Lung (tissue), 11 donors: ENCODE measurements at regions not wholly inside any gene's neighbourhood (a gene's known extent, or its start where the extent isn't known, plus 50 kb on each side); places are given as distances from the start of the nearest gene placed in this dataset.

Experiments
- ATAC-seq: fragments of 200-7000 bp; cut with Tn5 transposase; one replicate; pipeline ENCODE4 v1.9.1; 2020; ENCODE audit warnings: moderate number of reproducible peaks; ENCODE audit not compliant: insufficient read depth, low FRiP score
- DNase-seq, 3 donors: peaks; one replicate each; pipeline ENCODE4 v3.0.0-alpha.2; 2013 to 2017
- H3K27ac ChIP-seq, 2 donors: one replicate each; pipeline ENCODE4 v1.5.1; 2013; ENCODE audit warnings: mild to moderate bottlenecking in 2 of 2, moderate library complexity in 2 of 2, control low read depth in 1 of 2, inconsistent platforms in 1 of 2, low read depth in 1 of 2, low read length in 1 of 2
- H3K27me3 ChIP-seq, 3 donors: one replicate each; pipeline ENCODE4 v1.5.1; 2013; ENCODE audit warnings: low read length in 2 of 3; ENCODE audit not compliant: control insufficient read depth in 3 of 3, insufficient read depth in 3 of 3
- H3K36me3 ChIP-seq, 4 donors: one replicate each; pipeline ENCODE4 v1.5.1; 2013; ENCODE audit warnings: low read length in 4 of 4, mild to moderate bottlenecking in 1 of 4, moderate library complexity in 1 of 4; ENCODE audit not compliant: control insufficient read depth in 4 of 4, insufficient read depth in 4 of 4
- H3K4me1 ChIP-seq, 5 donors: one replicate each; pipeline ENCODE4 v1.5.1; 2013; ENCODE audit warnings: low read length in 5 of 5, mild to moderate bottlenecking in 2 of 5, moderate library complexity in 1 of 5; ENCODE audit not compliant: control insufficient read depth in 5 of 5, insufficient read depth in 5 of 5
- H3K4me3 ChIP-seq: one replicate; pipeline ENCODE4 v1.5.1; 2013; ENCODE audit warnings: mild to moderate bottlenecking, control low read depth, moderate library complexity
- H3K9ac ChIP-seq, 2 donors: one replicate each; pipeline ENCODE4 v1.5.1; 2013; ENCODE audit warnings: low read length in 2 of 2, control low read depth in 1 of 2; ENCODE audit not compliant: insufficient read depth in 1 of 2
- H3K9me3 ChIP-seq, 4 donors: one replicate each; pipeline ENCODE4 v1.5.1; 2013; ENCODE audit warnings: low read length in 3 of 4, mild to moderate bottlenecking in 1 of 4, moderate library complexity in 1 of 4; ENCODE audit not compliant: control insufficient read depth in 4 of 4, insufficient read depth in 3 of 4
- WGBS, 2 donors: extraction: QIAGEN DNeasy Blood & Tissue Kit; methylation state at CpG; one replicate each; pipeline ENCODE4 v1.1.7; 2013; 5-methylcytosine and 5-hydroxymethylcytosine counted together
- TF ChIP-seq, protein P1 (sequence below): IDR thresholded peaks from 2 replicates; pipeline ENCODE4 v1.5.1; 2012; ENCODE audit warnings: mild to moderate bottlenecking; ENCODE audit errors: control extremely low read depth, extremely low read depth
- donor health status: control.
- donor health status: control.
- donor health status: Bipolar disorder and iron deficiency.
- donor health status: healthy.
- donor health status: DM: yes; HTN: yes; CAD: no.

DNA sequence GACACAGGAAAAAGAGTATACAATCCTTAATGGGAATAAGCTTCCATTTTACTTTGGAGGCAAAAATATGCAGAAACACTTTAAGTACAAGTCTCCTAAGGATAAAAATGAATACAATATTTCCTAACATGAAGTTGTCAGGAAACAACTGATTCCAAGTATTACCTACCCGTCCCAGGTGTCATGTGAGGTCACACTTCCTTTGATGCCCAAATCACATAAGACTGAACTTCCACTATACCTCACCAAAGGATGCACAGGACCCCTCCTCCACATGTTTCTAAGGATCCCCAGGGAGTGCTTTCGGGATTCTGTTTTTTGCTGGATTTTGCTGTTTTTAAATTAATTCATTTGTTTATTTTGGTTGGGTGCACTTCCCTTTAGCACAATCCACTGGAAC, 438.5 kb upstream of the TCF4 start:
- WGBS, 2 donors: 52 to 73% methylated on average over 2 of the region's 2 CpGs
- Histone ChIP-seq H3K27me3 (no peaks in the 10 kb centered on the region), H3K4me1 (peaks cover 0 to 2% (median 0%) of the 10 kb centered on the region in 5 donors), H3K9ac (no peak overlapping the region), H3K27ac (no peak overlapping the region), H3K9me3 (no peaks in the 10 kb centered on the region), H3K4me3 (no peak overlapping the region), H3K36me3 (no peaks in the 10 kb centered on the region)
- DNase-seq (no peak), ATAC-seq (no peak)
- TF ChIP-seq, protein P1, sequence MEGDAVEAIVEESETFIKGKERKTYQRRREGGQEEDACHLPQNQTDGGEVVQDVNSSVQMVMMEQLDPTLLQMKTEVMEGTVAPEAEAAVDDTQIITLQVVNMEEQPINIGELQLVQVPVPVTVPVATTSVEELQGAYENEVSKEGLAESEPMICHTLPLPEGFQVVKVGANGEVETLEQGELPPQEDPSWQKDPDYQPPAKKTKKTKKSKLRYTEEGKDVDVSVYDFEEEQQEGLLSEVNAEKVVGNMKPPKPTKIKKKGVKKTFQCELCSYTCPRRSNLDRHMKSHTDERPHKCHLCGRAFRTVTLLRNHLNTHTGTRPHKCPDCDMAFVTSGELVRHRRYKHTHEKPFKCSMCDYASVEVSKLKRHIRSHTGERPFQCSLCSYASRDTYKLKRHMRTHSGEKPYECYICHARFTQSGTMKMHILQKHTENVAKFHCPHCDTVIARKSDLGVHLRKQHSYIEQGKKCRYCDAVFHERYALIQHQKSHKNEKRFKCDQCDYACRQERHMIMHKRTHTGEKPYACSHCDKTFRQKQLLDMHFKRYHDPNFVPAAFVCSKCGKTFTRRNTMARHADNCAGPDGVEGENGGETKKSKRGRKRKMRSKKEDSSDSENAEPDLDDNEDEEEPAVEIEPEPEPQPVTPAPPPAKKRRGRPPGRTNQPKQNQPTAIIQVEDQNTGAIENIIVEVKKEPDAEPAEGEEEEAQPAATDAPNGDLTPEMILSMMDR: no peak

DNA sequence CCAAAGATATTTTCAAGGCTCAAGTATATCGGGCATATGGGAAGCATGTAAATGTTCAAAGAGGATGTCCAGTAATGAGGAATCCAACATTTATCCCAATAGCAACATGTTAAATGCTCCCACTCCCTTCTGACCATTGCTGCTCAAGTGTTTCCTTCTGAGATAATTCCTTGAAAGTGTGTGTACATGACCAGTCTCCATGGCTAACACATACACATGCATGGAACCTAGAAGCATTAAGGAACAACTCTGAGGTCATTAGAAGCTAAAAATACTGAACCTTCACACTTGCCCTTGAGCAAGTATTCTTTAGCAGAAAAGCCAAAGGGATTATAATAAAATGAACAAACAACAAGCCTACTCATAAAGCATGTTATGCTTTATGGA, 433.8 kb upstream of the TCF4 start:
- Histone ChIP-seq H3K4me1 (peaks cover 0 to 2% (median 0%) of the 10 kb centered on the region in 5 donors), H3K9ac (no peak overlapping the region), H3K36me3 (no peaks in the 10 kb centered on the region), H3K4me3 (no peak overlapping the region), H3K9me3 (no peaks in the 10 kb centered on the region), H3K27ac (no peak overlapping the region), H3K27me3 (no peaks in the 10 kb centered on the region)
- DNase-seq (no peak), ATAC-seq (no peak)
- WGBS, 2 donors: 96 to 98% methylated on average over 1 of the region's 1 CpG
- TF ChIP-seq, protein P1: no peak

DNA sequence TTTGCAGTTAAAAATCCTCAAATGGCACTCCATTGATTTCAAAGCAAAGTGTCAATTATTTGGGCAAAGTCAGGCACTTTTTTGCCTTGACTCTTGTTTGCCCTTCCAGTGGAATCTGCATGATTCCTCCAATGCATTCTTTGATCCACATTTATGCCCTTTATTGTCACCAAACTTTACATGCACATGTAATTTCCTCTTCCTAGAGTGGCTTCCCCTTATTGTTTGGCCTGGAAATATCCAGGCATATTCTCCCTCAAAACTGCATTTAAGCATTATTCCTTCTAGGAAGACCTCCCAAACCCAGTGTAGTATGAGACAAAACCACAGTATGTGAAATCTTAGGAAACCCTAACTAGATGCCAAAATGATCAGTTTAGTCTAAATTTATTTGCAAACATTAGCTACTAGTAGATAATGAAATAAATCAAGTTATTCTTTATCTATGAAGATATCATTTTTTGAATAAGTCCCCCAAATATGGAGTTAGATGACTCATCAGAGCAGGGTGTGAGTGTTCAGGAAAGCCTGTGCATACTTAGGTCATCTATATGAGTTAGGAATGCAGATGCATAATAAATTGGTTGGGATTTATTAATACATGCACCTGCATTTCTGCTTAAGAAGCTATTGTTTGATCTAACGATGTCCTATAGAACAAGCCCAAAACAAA, 433.3 kb upstream of the TCF4 start:
- Histone ChIP-seq H3K4me1 (peaks cover 0 to 2% (median 0%) of the 10 kb centered on the region in 5 donors), H3K9ac (no peak overlapping the region)
- WGBS, 2 donors: 83 to 85% methylated on average over 1 of the region's 1 CpG

More for the DNA sequence above, 433.3 kb upstream of the TCF4 start:
- H3K4me3 ChIP-seq: no peak overlapping the region
- no peaks in the 10 kb centered on the region for H3K9me3 ChIP-seq
- no peaks in the 10 kb centered on the region for H3K27me3 ChIP-seq
- peak overlapping the region in 1 of 2 donors; percentile 33 for H3K27ac ChIP-seq
- DNase-seq (no peak), ATAC-seq (no peak)
- H3K36me3 ChIP-seq: no peaks in the 10 kb centered on the region
- TF ChIP-seq, protein P1: no peak
